GM12878 (cell line): ENCODE measurements at regions not wholly inside any gene's neighbourhood (a gene's known extent, or its start where the extent isn't known, plus 50 kb on each side); places are given as distances from the start of the nearest gene placed in this dataset.

Experiments used
- E4F1 ChIP-seq: fragments of 450-650 bp; IDR thresholded peaks from 2 replicates; pipeline ENCODE4 v1.6.1; 2018; ENCODE audit warnings: borderline replicate concordance, mild to moderate bottlenecking; ENCODE audit not compliant: partially characterized antibody
- EP300 ChIP-seq, 2 experiments: fragments of 150-350 bp in 1 of 2; IDR thresholded peaks; 2 replicates each; pipeline ENCODE4 v1.6.1; 2011 to 2012; ENCODE audit warnings: low read depth in 2 of 2, low read length in 2 of 2, borderline replicate concordance in 1 of 2, improper control_type of control experiment in 1 of 2, inconsistent platforms in 1 of 2; ENCODE audit not compliant: control insufficient read depth in 1 of 2
- JUND ChIP-seq: IDR thresholded peaks from 2 replicates; pipeline ENCODE4 v1.6.1; 2012; ENCODE audit warnings: low read depth, mild to moderate bottlenecking, low read length, improper control_type of control experiment, moderate library complexity

- TF ChIP-seq E4F1 (no peak), EP300 (IDR thresholded peaks at IDR 0.05; ENCODE audit: borderline replicate concordance in 1 of 2, control insufficient read depth in 1 of 2, low read depth in 2 of 2, low read length in 2 of 2) (no peak), JUND (no peak)
Measured at GRCh38 chr18:55109818-55110414, 150.7 kb upstream of the CCDC68 start.
